ENCODE measurements at regions not wholly inside any gene's neighbourhood (a gene's known extent, or its start where the extent isn't known, plus 50 kb on each side); places are given as distances from the start of the nearest gene placed in this dataset.

- no peak for TF ChIP-seq CTCF (conservative IDR thresholded peaks at IDR 0.05; ENCODE audit: low read depth in 2 of 2)
- no peak for TF ChIP-seq POLR2AphosphoS5 (IDR thresholded peaks at IDR 0.05; ENCODE audit: low read depth)
- no peak for TF ChIP-seq EZH2 (IDR thresholded peaks at IDR 0.05; ENCODE audit: low read depth, unreplicated experiment)
- no peak for TF ChIP-seq ETS1 (IDR thresholded peaks at IDR 0.05)
- no peak for TF ChIP-seq JUNB (IDR thresholded peaks at IDR 0.05; ENCODE audit: unreplicated experiment)
- TF ChIP-seq REST (IDR thresholded peaks at IDR 0.05; ENCODE audit: unreplicated experiment) = no peak
Measured at GRCh38 chr5:34517249-34517648, 138.9 kb upstream of the RAI14 start.

All from GM23338 (cell line).